Hematopoietic multipotent progenitor cell treated with erythropoietin and hydrocortisone succinate and interleukin-3 and kit ligand, for 4 days (in vitro differentiated cells): ENCODE measurements at regions not wholly inside any gene's neighbourhood (a gene's known extent, or its start where the extent isn't known, plus 50 kb on each side); places are given as distances from the start of the nearest gene placed in this dataset.
A peak's percentile ranks its signal among the peaks of the same experiment; 100 is the strongest.

Experiments used
- DNase-seq: peaks from one replicate; pipeline ENCODE4 v3.0.0-alpha.2; 2015

DNA sequence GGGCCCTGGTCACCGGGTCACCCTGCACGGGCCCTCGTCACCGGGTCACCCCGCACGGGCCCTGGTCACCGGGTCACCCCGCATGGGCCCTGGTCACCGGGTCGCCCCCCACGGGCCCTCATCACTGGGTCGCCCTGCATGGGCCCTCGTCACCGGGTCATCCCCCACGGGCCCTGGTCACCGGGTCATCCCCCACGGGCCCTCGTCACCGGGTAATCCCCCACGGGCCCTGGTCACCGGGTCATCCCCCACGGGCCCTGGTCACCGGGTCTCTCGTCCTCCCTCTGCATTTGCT is 77.6 kb downstream of the RIPK4 start:
- DNase-seq, result no peak

GRCh38 chr21:41687633-41688032 is 79.2 kb downstream of the RIPK4 start:
- no peak for DNase-seq

DNA sequence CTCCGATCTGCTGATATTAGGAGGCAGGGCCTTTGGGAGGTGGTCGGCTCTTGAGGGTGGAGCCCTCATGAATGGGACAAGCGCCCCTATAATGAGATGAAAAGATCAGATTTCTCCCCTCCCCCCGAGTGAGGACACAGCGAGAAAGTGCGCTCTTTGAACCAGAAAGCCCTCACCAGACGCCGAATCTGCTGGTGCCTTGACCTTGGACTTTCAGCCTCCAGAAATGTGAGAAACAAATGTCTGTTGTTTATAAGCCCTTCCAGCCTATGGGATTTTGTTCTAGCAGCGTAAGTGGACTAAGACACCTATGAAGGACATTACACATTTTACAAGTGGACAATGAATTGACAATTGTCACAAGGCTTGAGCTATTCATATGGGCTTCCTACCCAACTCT is 80.2 kb downstream of the RIPK4 start:
- DNase-seq, result no peak

- DNase-seq, result no peak
Observed at GRCh38 chr21:41685511-41686149, 81.2 kb downstream of the RIPK4 start.

- no peak for DNase-seq
Observed at GRCh38 chr21:41684381-41685245, 82.2 kb downstream of the RIPK4 start.

GRCh38 chr21:41683815-41684214 is 83.0 kb downstream of the RIPK4 start:
- DNase-seq, result no peak

- no peak for DNase-seq
Observed at GRCh38 chr21:41682719-41683179, 84.1 kb downstream of the RIPK4 start.

- DNase-seq, result no peak
Observed at GRCh38 chr21:41681939-41682718, 84.7 kb downstream of the RIPK4 start.

- DNase-seq, result no peak
Observed at GRCh38 chr21:41681348-41681801, 85.5 kb downstream of the RIPK4 start.

DNA sequence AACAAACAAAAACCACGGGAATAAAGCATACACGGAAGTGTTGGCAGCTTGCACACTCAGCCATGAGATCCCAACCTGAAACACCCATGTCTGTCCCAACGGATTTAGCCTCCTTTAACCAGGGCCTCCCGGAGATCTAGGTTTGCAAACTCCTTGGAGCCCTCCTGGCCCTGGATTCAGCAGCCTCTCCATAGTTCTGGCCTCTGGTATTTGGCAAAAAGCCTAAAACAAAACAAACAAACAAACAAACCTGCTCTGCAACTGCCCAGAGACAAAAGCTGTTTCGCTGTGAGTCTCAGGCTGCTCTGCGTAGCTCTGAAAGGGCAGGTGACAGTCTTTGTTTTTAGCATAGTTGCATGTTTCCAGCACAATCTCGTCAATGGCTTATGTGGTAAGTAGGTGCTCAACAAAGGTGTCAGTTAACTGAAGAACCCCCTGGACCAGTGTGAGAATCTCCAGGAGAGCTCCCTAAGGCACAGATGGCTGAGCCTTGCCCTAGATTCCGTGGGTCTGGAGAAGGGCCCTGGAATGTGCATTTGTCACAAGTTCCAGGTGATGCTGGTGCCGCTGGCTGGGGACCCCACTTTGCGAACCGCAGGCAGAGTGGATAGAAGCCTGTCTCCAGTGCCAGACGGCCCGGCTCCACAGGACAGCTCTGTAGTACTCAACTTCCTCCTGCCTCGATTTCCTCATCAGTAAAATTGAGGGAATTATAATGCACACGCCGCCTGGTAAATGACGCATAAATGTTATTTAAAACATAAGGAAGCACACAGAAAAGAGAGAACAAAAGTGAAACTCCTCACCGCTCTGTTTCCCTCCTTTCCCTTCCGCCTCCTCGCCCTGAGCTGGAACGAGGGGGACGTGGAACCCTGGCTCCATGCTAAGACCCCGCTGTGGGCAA is 86.2 kb downstream of the RIPK4 start:
- no peak for DNase-seq

DNA sequence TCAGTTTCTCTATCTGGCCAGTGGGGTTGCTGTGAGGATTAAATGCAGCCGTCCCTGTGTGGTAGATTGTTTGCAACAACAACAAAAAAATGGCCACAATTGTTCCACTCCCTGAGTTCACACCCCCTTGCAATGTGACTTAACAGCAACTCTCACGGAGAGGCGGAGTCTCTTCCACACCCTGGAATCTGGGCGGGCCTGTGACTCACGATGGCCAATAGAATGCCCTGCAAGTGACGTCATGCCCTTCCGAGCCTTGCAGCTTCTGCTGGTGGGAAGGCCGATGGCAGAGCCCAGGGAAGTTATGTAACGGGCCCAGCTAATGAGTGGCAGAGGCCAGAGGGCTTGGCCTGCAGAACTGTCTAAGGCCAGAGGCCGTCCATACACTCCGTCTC is 87.9 kb downstream of the RIPK4 start:
- DNase-seq, result peak; percentile 84

GRCh38 chr21:41678016-41678923 is 88.6 kb downstream of the RIPK4 start:
- no peak for DNase-seq

GRCh38 chr21:41677671-41678015 is 89.2 kb downstream of the RIPK4 start:
- no peak for DNase-seq

DNA sequence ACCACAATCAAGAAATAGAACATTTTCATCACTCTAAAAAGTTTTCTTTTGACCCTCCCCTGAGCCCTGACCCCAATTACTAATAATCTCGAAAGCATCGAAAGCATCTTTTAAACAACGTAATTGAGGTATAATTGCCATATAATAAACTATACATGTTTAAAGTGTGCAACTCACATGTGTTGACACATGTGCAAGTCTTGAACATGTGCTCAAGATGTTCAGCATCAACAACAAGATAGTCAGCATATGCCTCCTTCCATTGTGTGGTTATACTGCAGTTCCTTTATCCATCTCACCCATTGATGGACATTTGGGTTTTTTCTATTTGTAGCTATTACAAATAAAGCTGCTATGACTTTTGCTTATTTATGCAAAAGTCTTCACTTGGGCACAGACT is 90.7 kb downstream of the RIPK4 start:
- no peak for DNase-seq

DNA sequence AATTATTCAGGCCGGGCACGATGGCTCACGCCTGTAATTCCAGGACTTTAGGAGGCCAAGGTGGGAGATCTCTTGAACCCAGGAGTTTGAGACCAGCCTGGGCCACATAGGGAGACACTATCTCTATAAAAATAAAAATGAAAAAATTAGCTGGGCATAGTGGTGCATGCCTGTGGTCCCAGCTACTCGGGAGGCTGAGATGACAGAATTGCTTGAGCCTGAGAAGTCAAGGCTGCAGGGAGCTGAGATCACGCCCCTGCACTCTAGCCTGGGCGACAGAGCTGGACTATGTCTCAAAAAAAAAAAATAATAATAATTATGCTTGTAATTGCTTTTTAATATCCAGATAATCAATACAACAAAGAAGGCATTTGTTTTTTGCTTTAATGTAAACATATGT is 91.3 kb downstream of the RIPK4 start:
- DNase-seq, result no peak

GRCh38 chr21:41674402-41674801 is 92.5 kb downstream of the RIPK4 start:
- DNase-seq, result no peak

GRCh38 chr21:41673596-41674335 is 93.1 kb downstream of the RIPK4 start:
- DNase-seq, result no peak

DNA sequence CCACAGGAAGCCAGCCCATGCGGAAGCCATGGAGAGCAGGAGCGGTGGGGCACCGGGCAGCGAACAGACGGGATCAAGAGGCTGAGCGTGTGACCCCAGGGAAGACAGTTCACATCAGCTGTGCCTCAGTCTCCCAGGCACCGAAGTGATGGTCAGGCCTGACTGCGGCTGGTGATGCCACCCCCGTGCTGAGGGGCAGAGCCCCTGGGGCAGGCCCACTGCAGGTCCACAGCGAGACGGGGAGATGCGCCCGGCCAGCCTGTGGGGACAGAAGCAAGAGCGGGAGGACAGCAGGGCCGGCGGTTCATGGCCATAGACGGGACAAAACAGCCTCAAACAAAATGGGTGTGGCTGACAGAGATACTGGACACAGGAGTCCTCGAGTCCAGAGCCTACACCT is 93.8 kb downstream of the RIPK4 start:
- no peak for DNase-seq

- DNase-seq, result no peak
Observed at GRCh38 chr21:41672543-41672915, 94.3 kb downstream of the RIPK4 start.

GRCh38 chr21:41671859-41672542 is 94.9 kb downstream of the RIPK4 start:
- peak; percentile 24 for DNase-seq
